Inflammatory macrophage (primary cell): ENCODE measurements at regions not wholly inside any gene's neighbourhood (a gene's known extent, or its start where the extent isn't known, plus 50 kb on each side); places are given as distances from the start of the nearest gene placed in this dataset.
"Not testable (repeated sequence)": the region's sequence is repeated elsewhere in the genome, so short reads cannot be mapped to it uniquely, and the experiment has no call there.

ENCODE experiments used
- DNase-seq, 2 donors: peaks; one replicate each; pipeline ENCODE4 v3.0.0-alpha.2; 2020 to 2022

- no peak for DNase-seq
These were observed 195.4 kb upstream of the MSX2 start for GRCh38 chr5:174528821-174529544.

- no peak for DNase-seq
These were observed 194.3 kb upstream of the MSX2 start for GRCh38 chr5:174529925-174530681.

- DNase-seq = no peak
These were observed 192.6 kb upstream of the MSX2 start for GRCh38 chr5:174531782-174532191.

- DNase-seq = peak; percentile 95 to 98
These were observed 191.6 kb upstream of the MSX2 start for GRCh38 chr5:174532455-174533453.

- DNase-seq = peak; percentile 85 to 86
These were observed 190.6 kb upstream of the MSX2 start for GRCh38 chr5:174533751-174534241.

GRCh38 chr5:174535669-174536068, 188.7 kb upstream of the MSX2 start:
- DNase-seq = no peak

GRCh38 chr5:174539823-174540222, 184.6 kb upstream of the MSX2 start:
- not testable (repeated sequence) for DNase-seq

- no peak for DNase-seq
These were observed 182.3 kb upstream of the MSX2 start for GRCh38 chr5:174542037-174542436.

- no peak for DNase-seq
These were observed 181.9 kb upstream of the MSX2 start for GRCh38 chr5:174542471-174542870.

- no peak for DNase-seq
These were observed 178.5 kb upstream of the MSX2 start for GRCh38 chr5:174545926-174546325.

- no peak for DNase-seq
These were observed 176.6 kb upstream of the MSX2 start for GRCh38 chr5:174547814-174548213.

- DNase-seq = no peak
These were observed 175.1 kb upstream of the MSX2 start for GRCh38 chr5:174549254-174549653.

- DNase-seq = no peak
These were observed 174.4 kb upstream of the MSX2 start for GRCh38 chr5:174550026-174550425.

- no peak for DNase-seq
These were observed 172.0 kb upstream of the MSX2 start for GRCh38 chr5:174552428-174552827.

GRCh38 chr5:174553556-174553955, 170.8 kb upstream of the MSX2 start:
- DNase-seq = no peak

- DNase-seq = no peak
These were observed 168.7 kb upstream of the MSX2 start for GRCh38 chr5:174555726-174556125.

- DNase-seq = no peak
These were observed 167.6 kb upstream of the MSX2 start for GRCh38 chr5:174556756-174557155.

GRCh38 chr5:174558190-174558589, 166.2 kb upstream of the MSX2 start:
- no peak for DNase-seq

GRCh38 chr5:174559141-174559540, 165.2 kb upstream of the MSX2 start:
- DNase-seq = no peak

GRCh38 chr5:174559566-174560090, 164.8 kb upstream of the MSX2 start:
- no peak for DNase-seq

GRCh38 chr5:174560861-174561260, 163.5 kb upstream of the MSX2 start:
- no peak for DNase-seq

- not testable (repeated sequence) for DNase-seq
These were observed 161.3 kb upstream of the MSX2 start for GRCh38 chr5:174563040-174563439.
